DMS 273 (cell line): ENCODE measurements at regions not wholly inside any gene's neighbourhood (a gene's known extent, or its start where the extent isn't known, plus 50 kb on each side); places are given as distances from the start of the nearest gene placed in this dataset.
"Not testable (repeated sequence)": the region's sequence is repeated elsewhere in the genome, so short reads cannot be mapped to it uniquely, and the experiment has no call there.

Experiments used
- DNase-seq: peaks from one replicate; lab custom pipeline; 2025; ENCODE audit not compliant: unreplicated experiment; lab: John Stamatoyannopoulos, UW

GRCh38 chr7:16369855-16370254 is 51.5 kb downstream of the CRPPA start:
- DNase-seq = no peak

GRCh38 chr7:16369309-16369708 is 52.0 kb downstream of the CRPPA start:
- DNase-seq = not testable (repeated sequence)

- DNase-seq = no peak
Measured at GRCh38 chr7:16368885-16369284, 52.5 kb downstream of the CRPPA start.

GRCh38 chr7:16367115-16367514 is 54.2 kb downstream of the CRPPA start:
- no peak for DNase-seq

- DNase-seq = no peak
Measured at GRCh38 chr7:16365952-16366351, 55.4 kb downstream of the CRPPA start.

- no peak for DNase-seq
Measured at GRCh38 chr7:16365177-16365576, 56.2 kb downstream of the CRPPA start.

GRCh38 chr7:16359216-16359615 is 62.1 kb downstream of the CRPPA start:
- peak; percentile 74 for DNase-seq

GRCh38 chr7:16357921-16358320 is 63.4 kb downstream of the CRPPA start:
- peak; percentile 98 for DNase-seq

GRCh38 chr7:16357474-16357873 is 63.9 kb downstream of the CRPPA start:
- peak; percentile 46 for DNase-seq

- peak; percentile 19 for DNase-seq
Measured at GRCh38 chr7:16356301-16356958, 64.9 kb downstream of the CRPPA start.

GRCh38 chr7:16354573-16354972 is 66.8 kb downstream of the CRPPA start:
- no peak for DNase-seq

GRCh38 chr7:16353226-16353625 is 68.1 kb downstream of the CRPPA start:
- no peak for DNase-seq

GRCh38 chr7:16350634-16351033 is 70.7 kb downstream of the CRPPA start:
- no peak for DNase-seq

- peak; percentile 56 for DNase-seq
Measured at GRCh38 chr7:16348251-16348650, 73.1 kb downstream of the CRPPA start.

GRCh38 chr7:16347827-16348192 is 73.5 kb downstream of the CRPPA start:
- peak; percentile 27 for DNase-seq

GRCh38 chr7:16347066-16347826 is 74.1 kb downstream of the CRPPA start:
- no peak for DNase-seq

GRCh38 chr7:16345979-16346958 is 75.1 kb downstream of the CRPPA start:
- peak; percentile 23 for DNase-seq

GRCh38 chr7:16344927-16345326 is 76.4 kb downstream of the CRPPA start:
- DNase-seq = peak; percentile 16

- DNase-seq = no peak
Measured at GRCh38 chr7:16343612-16344011, 77.7 kb downstream of the CRPPA start.

GRCh38 chr7:16338065-16338464 is 83.3 kb downstream of the CRPPA start:
- DNase-seq = no peak

- DNase-seq = no peak
Measured at GRCh38 chr7:16326106-16326505, 95.2 kb downstream of the CRPPA start.
